H1 (cell line): ENCODE measurements at regions not wholly inside any gene's neighbourhood (a gene's known extent, or its start where the extent isn't known, plus 50 kb on each side); places are given as distances from the start of the nearest gene placed in this dataset.

Experiments used
- CTCF ChIA-PET: fragments of 300-600 bp; sonication (Branson Sonifier 250); formaldehyde crosslinking; loops from one replicate; lab custom pipeline; 2021; ENCODE audit not compliant: partially characterized antibody; lab: Charles Lee
- POLR2A ChIA-PET: fragments of 300-600 bp; sonication (Branson Sonifier 250); formaldehyde crosslinking; loops from one replicate; lab custom pipeline; 2021; ENCODE audit warnings: inconsistent platforms; ENCODE audit not compliant: partially characterized antibody; lab: Charles Lee
- DNase-seq, 2 experiments: peaks; one replicate each; pipeline versions ENCODE4 v3.0.0 to v3.0.0-alpha.2; 2010 to 2022; ENCODE audit warnings: low spot score in 2 of 2, low read depth in 1 of 2, mixed read lengths in 1 of 2
- FAIRE-seq: peaks from 2 replicates; lab custom pipeline; 2011; peaks lifted over from hg19 to GRCh38; lab: Jason Lieb, UNC
- H2AFZ ChIP-seq: 2 replicates; pipeline ENCODE4 v1.8.1; 2012; ENCODE audit warnings: low read length, inconsistent platforms
- H2AK5ac ChIP-seq: 2 replicates; pipeline ENCODE4 v1.6.1; 2013; ENCODE audit warnings: low read depth, low read length
- H2BK120ac ChIP-seq: replicated peaks from 2 replicates; pipeline ENCODE3; 2013; ENCODE audit warnings: low read depth, low read length, inconsistent platforms
- H2BK12ac ChIP-seq: 2 replicates; pipeline ENCODE4 v1.6.1; 2013; ENCODE audit warnings: low read depth, low read length
- H2BK15ac ChIP-seq: 2 replicates; pipeline ENCODE4 v1.6.1; 2013; ENCODE audit warnings: low read length
- H2BK20ac ChIP-seq: 2 replicates; pipeline ENCODE4 v1.6.1; 2013; ENCODE audit warnings: low read length
- H2BK5ac ChIP-seq: 2 replicates; pipeline ENCODE4 v1.6.1; 2013; ENCODE audit warnings: low read depth, low read length
- H3K14ac ChIP-seq: 2 replicates; pipeline ENCODE4 v1.6.1; 2013; ENCODE audit warnings: inconsistent platforms; ENCODE audit not compliant: insufficient read length
- H3K18ac ChIP-seq: 2 replicates; pipeline ENCODE4 v1.6.1; 2013; ENCODE audit warnings: low read length; ENCODE audit errors: extremely low read depth
- H3K23ac ChIP-seq: 2 replicates; pipeline ENCODE4 v1.6.1; 2013; ENCODE audit warnings: inconsistent platforms; ENCODE audit not compliant: insufficient read length
- H3K23me2 ChIP-seq: 2 replicates; pipeline ENCODE4 v1.6.1; 2013; ENCODE audit warnings: low read depth, low read length
- H3K27ac ChIP-seq: 2 replicates; pipeline ENCODE4 v1.6.1; 2011; ENCODE audit warnings: low read depth, low read length, inconsistent platforms
- H3K27me3 ChIP-seq, 4 experiments: replicated peaks in 1 of 4; 1 replicate in 1 of 4; 2 replicates in 3 of 4; pipeline versions ENCODE4 v1.6.1 to v1.8.1; 2011 to 2013; ENCODE audit warnings: low read length in 3 of 4, mild to moderate bottlenecking in 3 of 4, inconsistent platforms in 2 of 4, mixed read lengths in 2 of 4, moderate library complexity in 1 of 4; ENCODE audit not compliant: control insufficient read depth in 3 of 4, insufficient read depth in 3 of 4; ENCODE audit errors: extremely low read depth in 1 of 4
- H3K36me3 ChIP-seq, 4 experiments: 2 replicates each; pipeline versions ENCODE4 v1.6.1 to v1.8.1; 2011 to 2013; ENCODE audit warnings: mild to moderate bottlenecking in 4 of 4, low read length in 3 of 4, moderate library complexity in 2 of 4, control low read depth in 1 of 4, inconsistent platforms in 1 of 4; ENCODE audit not compliant: insufficient read depth in 4 of 4, control insufficient read depth in 2 of 4
- H3K4ac ChIP-seq: replicated peaks from 2 replicates; pipeline ENCODE3; 2013; ENCODE audit warnings: low read length, low read depth, mixed read lengths, inconsistent platforms; ENCODE audit not compliant: insufficient read length
- H3K4me1 ChIP-seq, 4 experiments: replicated peaks in 1 of 4; 1 replicate in 1 of 4; 2 replicates in 3 of 4; pipeline versions ENCODE4 v1.6.1 to v1.8.1; 2011 to 2013; ENCODE audit warnings: low read length in 3 of 4, inconsistent platforms in 2 of 4, mixed read lengths in 1 of 4; ENCODE audit not compliant: insufficient read depth in 4 of 4, control insufficient read depth in 3 of 4
- H3K4me2 ChIP-seq, 2 experiments: 2 replicates each; pipeline versions ENCODE4 v1.6.1 to v1.8.1; 2011 to 2013; ENCODE audit warnings: low read depth in 2 of 2, low read length in 2 of 2, control low read depth in 1 of 2, inconsistent platforms in 1 of 2, mild to moderate bottlenecking in 1 of 2; ENCODE audit not compliant: insufficient read depth in 1 of 2
- H3K4me3 ChIP-seq, 4 experiments: fragments of 200-600, 300-600 bp in 1 of 4; sonication (generic), shearing (Covaris generic), sonication (Bioruptor Twin) in 1 of 4; 2 replicates each; pipeline versions ENCODE4 v1.5.1 to v1.8.1; 2011 to 2016; ENCODE audit warnings: low read length in 4 of 4, low read depth in 3 of 4, control low read depth in 2 of 4, inconsistent platforms in 2 of 4, mild to moderate bottlenecking in 2 of 4, mixed read lengths in 1 of 4, moderate library complexity in 1 of 4; ENCODE audit not compliant: insufficient read depth in 2 of 4; ENCODE audit errors: extremely low read depth in 1 of 4
- H3K56ac ChIP-seq: replicated peaks from 2 replicates; pipeline ENCODE3; 2013; ENCODE audit warnings: low read depth, mild to moderate bottlenecking, mixed read lengths, low read length, inconsistent platforms; ENCODE audit not compliant: insufficient read length
- H3K79me1 ChIP-seq: 2 replicates; pipeline ENCODE4 v1.6.1; 2013; ENCODE audit warnings: low read depth, low read length, control low read depth
- H3K79me2 ChIP-seq, 2 experiments: 2 replicates each; pipeline versions ENCODE4 v1.6.1 to v1.8.1; 2012 to 2013; ENCODE audit warnings: low read length in 2 of 2, mild to moderate bottlenecking in 2 of 2, inconsistent platforms in 1 of 2; ENCODE audit not compliant: insufficient read depth in 2 of 2, control insufficient read depth in 1 of 2
- H3K9ac ChIP-seq, 4 experiments: replicated peaks in 1 of 4; 1 replicate in 1 of 4; 2 replicates in 3 of 4; pipeline versions ENCODE4 v1.6.1 to v1.8.1; 2011 to 2013; ENCODE audit warnings: low read depth in 3 of 4, low read length in 3 of 4, control low read depth in 2 of 4, mild to moderate bottlenecking in 2 of 4, moderate library complexity in 2 of 4, inconsistent platforms in 1 of 4; ENCODE audit errors: extremely low read depth in 1 of 4
- H3K9me3 ChIP-seq, 2 experiments: 2 replicates each; pipeline versions ENCODE4 v1.6.1 to v1.8.1; 2012 to 2013; ENCODE audit warnings: mild to moderate bottlenecking in 2 of 2, moderate library complexity in 2 of 2, control low read depth in 1 of 2, inconsistent platforms in 1 of 2, low read depth in 1 of 2, low read length in 1 of 2, mixed read lengths in 1 of 2; ENCODE audit not compliant: insufficient read depth in 2 of 2
- H4K20me1 ChIP-seq, 2 experiments: replicated peaks in 1 of 2; 2 replicates each; pipeline versions ENCODE3 to v1.8.1; 2011 to 2013; ENCODE audit warnings: inconsistent platforms in 2 of 2, low read length in 2 of 2, mild to moderate bottlenecking in 1 of 2; ENCODE audit not compliant: insufficient read depth in 2 of 2, control insufficient read depth in 1 of 2
- H4K5ac ChIP-seq: 2 replicates; pipeline ENCODE4 v1.6.1; 2013; ENCODE audit warnings: low read length, low read depth, mixed read lengths, inconsistent platforms; ENCODE audit not compliant: insufficient read length
- H4K8ac ChIP-seq: 2 replicates; pipeline ENCODE4 v1.8.0; 2013; ENCODE audit warnings: mild to moderate bottlenecking, moderate library complexity, low read length, inconsistent platforms; ENCODE audit not compliant: insufficient read depth; ENCODE audit errors: extremely low read depth
- H4K91ac ChIP-seq: replicated peaks from 2 replicates; pipeline ENCODE3; 2013; ENCODE audit warnings: low read length, mixed read lengths, inconsistent platforms; ENCODE audit not compliant: insufficient read length
- BRCA1 ChIP-seq: IDR thresholded peaks from 2 replicates; pipeline ENCODE4 v1.6.1; 2012; ENCODE audit warnings: low read depth, low read length, improper control_type of control experiment
- EZH2 ChIP-seq: fragments of 200-600 bp; sonication (generic); IDR thresholded peaks from 2 replicates; pipeline ENCODE4 v1.7.1; 2012; ENCODE audit warnings: low read depth, mild to moderate bottlenecking, moderate library complexity, low read length, inconsistent platforms; ENCODE audit not compliant: severe bottlenecking
- FOSL1 ChIP-seq: IDR thresholded peaks from 2 replicates; pipeline ENCODE4 v1.6.1; 2011; ENCODE audit warnings: mild to moderate bottlenecking, low read depth, low read length, moderate library complexity; ENCODE audit not compliant: insufficient read depth
- JUN ChIP-seq: IDR thresholded peaks from 2 replicates; pipeline ENCODE4 v1.6.1; 2011; ENCODE audit warnings: low read depth, mild to moderate bottlenecking, improper control_type of control experiment, low read length
- KDM1A ChIP-seq: fragments of 200-600, 300-600 bp; sonication (generic); IDR thresholded peaks from 2 replicates; pipeline ENCODE4 v1.7.1; 2016; ENCODE audit warnings: mild to moderate bottlenecking, low read length, borderline replicate concordance
- NANOG ChIP-seq: IDR thresholded peaks from 2 replicates; pipeline ENCODE4 v1.6.1; 2011; ENCODE audit warnings: low read length, low read depth, mild to moderate bottlenecking, inconsistent platforms; ENCODE audit not compliant: insufficient read depth, poor library complexity, severe bottlenecking
- NRF1 ChIP-seq: IDR thresholded peaks from 2 replicates; pipeline ENCODE4 v1.6.1; 2011; ENCODE audit warnings: mild to moderate bottlenecking, low read depth, low read length, improper control_type of control experiment
- POU5F1 ChIP-seq: IDR thresholded peaks from 2 replicates; pipeline ENCODE4 v1.6.1; 2011; ENCODE audit warnings: low read depth, mild to moderate bottlenecking, low read length, moderate library complexity
- RBBP5 ChIP-seq: IDR thresholded peaks from 2 replicates; pipeline ENCODE4 v1.7.1; 2012; ENCODE audit warnings: low read depth, mild to moderate bottlenecking, inconsistent platforms, low read length, moderate library complexity, borderline replicate concordance
- SAP30 ChIP-seq: fragments of 300-600 bp; sonication (generic); IDR thresholded peaks from 2 replicates; pipeline ENCODE4 v1.7.1; 2012; ENCODE audit warnings: low read length, moderate library complexity, mild to moderate bottlenecking, inconsistent platforms; ENCODE audit not compliant: insufficient read depth, insufficient replicate concordance
- SP1 ChIP-seq: IDR thresholded peaks from 2 replicates; pipeline ENCODE4 v1.6.1; 2011; ENCODE audit warnings: low read depth, low read length
- SP4 ChIP-seq: IDR thresholded peaks from 2 replicates; pipeline ENCODE4 v1.6.1; 2012; ENCODE audit warnings: low read length, inconsistent platforms
- TEAD4 ChIP-seq: IDR thresholded peaks from 2 replicates; pipeline ENCODE4 v1.6.1; 2012; ENCODE audit warnings: low read depth, low read length, inconsistent platforms, mixed read lengths
- WGBS, 2 experiments: shearing (Covaris generic) in 1 of 2; methylation state at CpG; one replicate each; pipeline versions ENCODE4 v1.1.6 to v1.1.7; 2013 to 2015; ENCODE audit warnings: low lambda C conversion rate in 2 of 2, mixed read lengths in 2 of 2, inconsistent platforms in 1 of 2, low coverage in 1 of 2, missing lambda C conversion rate in 1 of 2; ENCODE audit not compliant: insufficient replicate concordance in 2 of 2, insufficient coverage in 1 of 2, insufficient read length in 1 of 2; ENCODE audit errors: extremely low coverage in 1 of 2, missing lambda C conversion rate in 1 of 2; 5-methylcytosine and 5-hydroxymethylcytosine counted together

GRCh38 chr5:34600118-34600493 is 56.0 kb upstream of the RAI14 start:
- Histone ChIP-seq H2BK15ac (no peak overlapping the region), H4K91ac (no peak overlapping the region), H3K4me3 (no peak overlapping the region), H3K79me1 (no peaks in the 10 kb centered on the region), H2AK5ac (no peak overlapping the region), H3K4me1 (peaks cover 0 to 2% (median 0%) of the 10 kb centered on the region in 4 experiments; a peak in 1 of 7 replicates), H3K14ac (no peak overlapping the region), H3K36me3 (no peaks in the 10 kb centered on the region; a peak in 1 of 8 replicates), H3K27me3 (no peaks in the 10 kb centered on the region), H2AFZ (no peak overlapping the region), H3K4me2 (no peak overlapping the region), H3K79me2 (no peaks in the 10 kb centered on the region), H3K23ac (no peak overlapping the region), H2BK20ac (no peak overlapping the region), H3K9me3 (no peaks in the 10 kb centered on the region), H3K56ac (no peak overlapping the region), H3K18ac (no peak overlapping the region), H2BK5ac (no peak overlapping the region), H4K8ac (no peak overlapping the region), H2BK12ac (no peak overlapping the region), H3K4ac (no peak overlapping the region), H4K20me1 (no peaks in the 10 kb centered on the region), H3K9ac (no peak overlapping the region), H2BK120ac (no peak overlapping the region), H4K5ac (no peak overlapping the region), H3K27ac (no peak overlapping the region), H3K23me2 (peaks cover 2% of the 10 kb centered on the region; the same call in 1 of the 2 replicates)
- no peak for FAIRE-seq
- no peak for DNase-seq
- POLR2A ChIA-PET = no interaction called here
- CTCF ChIA-PET = interaction anchor here (0.9 kb wide), 1 partner anchor 9 kb away, joined by 3 read pairs; no protein-coding TSS in a partner anchor
- WGBS, 2 experiments = 83% methylated on average over 4 of the region's 4 CpGs; no CpG with 5 or more reads in 1 of the 2 experiments
- TF ChIP-seq EZH2 (no peak), KDM1A (no peak), BRCA1 (no peak), SP1 (no peak), POU5F1 (no peak), SAP30 (no peak), SP4 (no peak), FOSL1 (no peak), JUN (no peak), NANOG (no peak), RBBP5 (no peak), TEAD4 (no peak), NRF1 (no peak)
